Psoas muscle (tissue), 7 donors: ENCODE measurements at regions not wholly inside any gene's neighbourhood (a gene's known extent, or its start where the extent isn't known, plus 50 kb on each side); places are given as distances from the start of the nearest gene placed in this dataset.

ENCODE experiments used
- ATAC-seq, 4 donors: fragments of 200-7000 bp; cut with Tn5 transposase; one replicate each; pipeline ENCODE4 v1.9.1; 2020; ENCODE audit warnings: moderate library complexity in 3 of 4, mild to moderate bottlenecking in 2 of 4
- DNase-seq, 2 donors: peaks; one replicate each; pipeline ENCODE4 v3.0.0-alpha.2; 2020
- H3K27ac ChIP-seq: fragments of 200-600 bp; one replicate; pipeline ENCODE4 v1.8.0; 2022
- H3K27me3 ChIP-seq, 3 donors: fragments of 200-600 bp in 1 of 3; one replicate each; pipeline versions ENCODE4 v1.6.1 to v1.8.0; 2013 to 2022; ENCODE audit warnings: low read length in 2 of 3, mild to moderate bottlenecking in 2 of 3, moderate library complexity in 1 of 3; ENCODE audit not compliant: insufficient read depth in 3 of 3
- H3K36me3 ChIP-seq, 2 donors: fragments of 200-600 bp in 1 of 2; one replicate each; pipeline versions ENCODE4 v1.6.1 to v1.8.0; 2013 to 2022; ENCODE audit warnings: low read depth in 1 of 2, mild to moderate bottlenecking in 1 of 2, moderate library complexity in 1 of 2; ENCODE audit not compliant: insufficient read depth in 1 of 2
- H3K4me1 ChIP-seq: fragments of 200-600 bp; one replicate; pipeline ENCODE4 v1.8.0; 2022
- H3K4me3 ChIP-seq: fragments of 200-600 bp; one replicate; pipeline ENCODE4 v1.8.0; 2022; ENCODE audit warnings: mild to moderate bottlenecking
- H3K9me3 ChIP-seq: fragments of 200-600 bp; one replicate; pipeline ENCODE4 v1.8.0; 2022
- CTCF ChIP-seq: fragments of 200-600 bp; IDR thresholded peaks from one replicate; pipeline ENCODE4 v1.8.0; 2022; ENCODE audit warnings: antibody characterized with exemption
- WGBS, 3 donors: extraction: QIAGEN DNeasy Blood & Tissue Kit; methylation state at CpG; one replicate each; pipeline versions ENCODE4 v1.1.6 to v1.1.7; 2013; 5-methylcytosine and 5-hydroxymethylcytosine counted together
- intact Hi-C, 2 donors: fragments of 100-400 bp; cut with DNase I; formaldehyde crosslinking; loops; one replicate each; pipeline versions ENCODE4 v1.11.0 to v1.14.2; 2022
- donor health status: healthy with polysubstance abuse.
- donor health status: DM: no; HTN: no; CAD: no; lungs with moderate emphysema.
- donor health status: Bipolar disorder and iron deficiency.
- donor health status: healthy.
- donor health status: DM: yes; HTN: yes; CAD: no.
- donor health status: DM: no; HTN: no; CAD: no.
- donor health status: DM: yes; HTN: yes; CAD: no.

GRCh38 chr13:48838193-48838973 lies 137.3 kb upstream of the FNDC3A start:
- WGBS, 3 donors = 52 to 60% (median 59%) methylated on average over 5 of the region's 5 CpGs
- no peak overlapping the region for H3K27ac ChIP-seq

GRCh38 chr13:48839171-48839570 lies 136.5 kb upstream of the FNDC3A start:
- no peaks in the 10 kb centered on the region for H3K4me1 ChIP-seq
- no peaks in the 10 kb centered on the region for H3K27me3 ChIP-seq
- no peaks in the 10 kb centered on the region for H3K9me3 ChIP-seq
- 73 to 81% (median 78%) methylated on average over 3 of the region's 3 CpGs for WGBS, 3 donors
- no peak overlapping the region for H3K4me3 ChIP-seq
- intact Hi-C loops = no loop called here
- H3K27ac ChIP-seq = no peak overlapping the region
- DNase-seq = no peak
- no peak for ATAC-seq
- no peak for TF ChIP-seq CTCF
- no peaks in the 10 kb centered on the region for H3K36me3 ChIP-seq

More at GRCh38 chr13:48838193-48838973, 137.3 kb upstream of the FNDC3A start:
- no peaks in the 10 kb centered on the region for H3K9me3 ChIP-seq
- H3K4me3 ChIP-seq = no peak overlapping the region
- intact Hi-C loops = no loop called here
- ATAC-seq (no peak), DNase-seq (no peak)
- no peak for TF ChIP-seq CTCF
- H3K36me3 ChIP-seq = no peaks in the 10 kb centered on the region
- no peaks in the 10 kb centered on the region for H3K4me1 ChIP-seq
- H3K27me3 ChIP-seq = no peaks in the 10 kb centered on the region

GRCh38 chr13:48840366-48840765 lies 135.3 kb upstream of the FNDC3A start:
- TF ChIP-seq CTCF = no peak
- Histone ChIP-seq H3K9me3 (no peaks in the 10 kb centered on the region), H3K4me3 (no peak overlapping the region), H3K4me1 (no peaks in the 10 kb centered on the region), H3K36me3 (no peaks in the 10 kb centered on the region), H3K27ac (no peak overlapping the region), H3K27me3 (no peaks in the 10 kb centered on the region)
- ATAC-seq (no peak), DNase-seq (no peak)
- 58 to 68% (median 59%) methylated on average over 1 of the region's 1 CpG for WGBS, 3 donors
- intact Hi-C loops = no loop called here

GRCh38 chr13:48842316-48842715 lies 133.4 kb upstream of the FNDC3A start:
- no peak overlapping the region for H3K4me3 ChIP-seq
- intact Hi-C loops = no loop called here
- DNase-seq (no peak), ATAC-seq (no peak)
- TF ChIP-seq CTCF = no peak
- H3K27me3 ChIP-seq = peaks cover 0 to 2% (median 0%) of the 10 kb centered on the region in 3 donors
- H3K27ac ChIP-seq = no peak overlapping the region
- no peaks in the 10 kb centered on the region for H3K36me3 ChIP-seq
- no peaks in the 10 kb centered on the region for H3K4me1 ChIP-seq
- no peaks in the 10 kb centered on the region for H3K9me3 ChIP-seq
